Tibial nerve (tissue), 4 donors: ENCODE measurements at regions not wholly inside any gene's neighbourhood (a gene's known extent, or its start where the extent isn't known, plus 50 kb on each side); places are given as distances from the start of the nearest gene placed in this dataset.

ENCODE experiments used
- DNase-seq, 2 donors: peaks; one replicate each; pipeline ENCODE4 v3.0.0-alpha.2; 2019; ENCODE audit warnings: low spot score in 2 of 2
- H3K27ac ChIP-seq, 4 donors: fragments of 200-600 bp; sonication (generic) in 3 of 4; one replicate each; pipeline ENCODE4 v1.5.1; 2017 to 2019; ENCODE audit warnings: mild to moderate bottlenecking in 1 of 4
- H3K27me3 ChIP-seq, 2 donors: fragments of 200-600 bp; sonication (generic) in 1 of 2; one replicate each; pipeline versions ENCODE4 v1.5.1 to v1.6.0; 2017 to 2019
- H3K36me3 ChIP-seq, 3 donors: fragments of 200-600 bp; sonication (generic); one replicate each; pipeline ENCODE4 v1.5.1; 2018 to 2019
- H3K4me1 ChIP-seq, 4 donors: fragments of 200-600 bp; sonication (generic) in 3 of 4; one replicate each; pipeline ENCODE4 v1.5.1; 2017 to 2019
- H3K4me3 ChIP-seq, 4 donors: fragments of 200-600 bp; sonication (generic) in 3 of 4; one replicate each; pipeline ENCODE4 v1.5.1; 2017 to 2019; ENCODE audit warnings: mild to moderate bottlenecking in 1 of 4, moderate library complexity in 1 of 4
- H3K9me3 ChIP-seq, 4 donors: fragments of 200-600 bp; sonication (generic) in 3 of 4; one replicate each; pipeline ENCODE4 v1.5.1; 2017 to 2019
- CTCF ChIP-seq, 5 experiments: fragments of 200-600 bp in 3 of 5; fragments of 450-650 bp in 2 of 5; sonication (generic) in 3 of 5; IDR thresholded peaks; one replicate each; pipeline ENCODE4 v1.5.1; 2016 to 2019; ENCODE audit warnings: antibody characterized with exemption in 5 of 5, mild to moderate bottlenecking in 3 of 5, moderate library complexity in 2 of 5
- EP300 ChIP-seq, 2 donors: sonication (generic); formaldehyde crosslinking; IDR thresholded peaks; one replicate each; pipeline ENCODE4 v1.6.1; 2017; ENCODE audit warnings: antibody characterized with exemption in 2 of 2, mild to moderate bottlenecking in 1 of 2
- POLR2A ChIP-seq, 2 donors: fragments of 450-650 bp; IDR thresholded peaks; one replicate each; pipeline ENCODE4 v1.6.1; 2017; ENCODE audit warnings: antibody characterized with exemption in 2 of 2, mild to moderate bottlenecking in 2 of 2, moderate library complexity in 2 of 2
- WGBS, 2 donors: methylation state at CpG; one replicate each; pipeline ENCODE4 v1.1.5; 2018; 5-methylcytosine and 5-hydroxymethylcytosine counted together

DNA sequence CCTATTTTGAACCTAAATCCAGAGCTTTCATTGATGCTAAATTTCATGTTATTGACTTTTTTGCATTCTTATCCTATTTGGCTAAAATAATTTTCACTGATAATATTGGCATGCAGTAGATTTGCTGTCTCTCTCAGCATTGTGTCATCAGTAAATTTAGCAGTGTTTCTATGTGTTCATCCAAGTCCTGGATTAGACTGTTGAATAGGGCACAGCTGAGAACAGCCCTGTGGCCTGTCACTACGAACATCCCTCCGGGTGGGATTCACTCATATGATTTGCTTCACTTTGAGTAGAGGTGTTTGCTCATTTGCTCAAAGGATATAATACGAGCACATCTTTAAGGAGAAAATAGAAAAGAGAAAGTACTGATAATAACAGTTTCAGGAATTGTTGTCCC lies 101.5 kb downstream of the HSPH1 start:
- Histone ChIP-seq H3K27ac (no peak overlapping the region), H3K9me3 (no peaks in the 10 kb centered on the region), H3K4me3 (no peak overlapping the region), H3K4me1 (no peaks in the 10 kb centered on the region), H3K27me3 (no peaks in the 10 kb centered on the region), H3K36me3 (no peaks in the 10 kb centered on the region)
- no peak for DNase-seq
- WGBS, 2 donors, result 89% methylated on average over 3 of the region's 3 CpGs
- TF ChIP-seq CTCF (IDR thresholded peaks at IDR 0.05) (no peak), EP300 (IDR thresholded peaks at IDR 0.05) (no peak), POLR2A (IDR thresholded peaks at IDR 0.05) (no peak)

DNA sequence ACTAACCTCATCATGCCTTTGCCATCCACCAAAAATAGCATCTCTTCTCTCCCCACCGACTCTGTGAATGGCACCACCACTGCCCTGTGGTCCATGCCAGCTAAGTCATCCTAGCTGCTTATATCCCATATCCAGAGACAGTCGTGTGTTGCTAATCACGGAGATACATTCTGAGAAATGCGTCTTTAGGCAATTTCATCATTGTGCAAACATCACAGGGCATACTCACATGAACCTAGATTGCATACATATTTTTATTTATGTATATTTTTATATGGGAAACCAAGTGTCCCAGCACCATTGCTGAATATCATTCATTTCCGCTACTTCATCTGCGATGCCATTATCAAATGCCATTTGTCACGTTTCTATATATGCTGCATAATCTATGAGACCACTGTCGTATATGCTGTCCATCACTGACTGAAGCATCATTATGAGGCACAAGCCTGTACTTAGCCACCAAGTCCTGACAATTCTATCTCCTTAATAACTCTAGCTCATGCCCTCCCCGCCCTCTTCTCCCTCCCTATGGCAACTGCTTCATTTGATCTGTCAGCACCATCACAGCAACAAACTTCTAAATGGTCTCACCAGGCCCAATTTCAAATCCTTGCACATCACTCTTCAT lies 104.2 kb downstream of the HSPH1 start:
- Histone ChIP-seq H3K27ac (no peak overlapping the region), H3K36me3 (no peaks in the 10 kb centered on the region), H3K9me3 (no peaks in the 10 kb centered on the region), H3K27me3 (no peaks in the 10 kb centered on the region), H3K4me1 (no peaks in the 10 kb centered on the region), H3K4me3 (no peak overlapping the region)
- 91 to 93% methylated on average over 9 of the region's 9 CpGs for WGBS, 2 donors
- TF ChIP-seq EP300 (IDR thresholded peaks at IDR 0.05) (no peak), CTCF (IDR thresholded peaks at IDR 0.05) (no peak), POLR2A (IDR thresholded peaks at IDR 0.05) (no peak)
- DNase-seq, result no peak

DNA sequence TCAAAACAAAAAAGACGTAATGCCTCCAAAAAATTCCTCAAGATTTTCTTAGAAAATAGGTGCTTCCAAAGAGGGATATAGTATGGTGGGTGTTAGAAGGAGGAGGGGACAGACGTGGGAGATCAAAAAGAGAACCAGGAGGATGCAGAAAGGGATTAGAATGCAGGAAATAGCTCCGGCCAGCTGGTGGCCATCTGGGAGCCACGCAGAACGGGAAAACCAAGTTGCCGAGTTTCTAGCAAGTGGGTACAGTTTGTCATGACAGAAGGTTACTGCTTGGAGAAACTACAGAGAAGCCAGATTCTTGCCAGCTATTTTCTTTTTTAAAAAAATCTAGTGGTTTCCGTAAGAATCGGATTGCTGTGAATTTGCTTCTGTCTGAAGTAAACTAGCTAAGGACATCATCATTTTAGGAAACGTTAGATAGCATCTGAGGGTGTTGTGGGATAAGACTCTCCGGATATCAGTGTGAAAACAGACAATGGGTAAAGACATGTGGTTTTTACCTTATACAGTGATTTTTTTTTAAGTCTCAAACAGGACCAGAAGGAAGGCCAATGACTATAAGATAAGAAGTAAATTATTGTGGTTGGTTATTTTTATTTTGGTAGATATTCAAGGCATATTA lies 104.9 kb downstream of the HSPH1 start:
- Histone ChIP-seq H3K4me1 (no peaks in the 10 kb centered on the region), H3K36me3 (no peaks in the 10 kb centered on the region), H3K27ac (no peak overlapping the region), H3K4me3 (no peak overlapping the region), H3K9me3 (no peaks in the 10 kb centered on the region), H3K27me3 (no peaks in the 10 kb centered on the region)
- no peak for DNase-seq
- no peak for TF ChIP-seq CTCF (IDR thresholded peaks at IDR 0.05)
- 31 to 35% methylated on average over 10 of the region's 10 CpGs for WGBS, 2 donors

DNA sequence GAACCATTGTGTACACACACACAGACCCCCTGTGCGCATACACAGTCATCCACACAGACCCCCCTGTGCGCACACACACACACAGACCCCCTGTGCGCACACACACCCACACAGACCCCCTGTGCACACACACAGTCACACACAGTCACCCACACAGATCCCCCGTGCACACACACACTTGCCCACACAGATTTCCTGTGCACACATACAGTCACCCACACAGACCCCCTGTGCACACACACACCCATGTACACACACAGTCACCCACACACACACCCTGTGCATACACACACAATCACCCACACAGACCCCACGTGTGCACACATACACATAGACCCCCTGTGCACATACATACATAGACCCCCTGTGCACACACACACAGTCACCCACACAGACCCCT lies 106.1 kb downstream of the HSPH1 start:
- Histone ChIP-seq H3K27me3 (no peaks in the 10 kb centered on the region), H3K4me3 (no peak overlapping the region), H3K4me1 (no peaks in the 10 kb centered on the region), H3K9me3 (no peaks in the 10 kb centered on the region), H3K27ac (no peak overlapping the region), H3K36me3 (no peaks in the 10 kb centered on the region)
- no peak for TF ChIP-seq POLR2A (IDR thresholded peaks at IDR 0.05)
- no peak for TF ChIP-seq EP300 (IDR thresholded peaks at IDR 0.05)
- no peak for TF ChIP-seq CTCF (IDR thresholded peaks at IDR 0.05)
- no peak for DNase-seq
- 85 to 90% methylated on average over 5 of the region's 5 CpGs for WGBS, 2 donors

DNA sequence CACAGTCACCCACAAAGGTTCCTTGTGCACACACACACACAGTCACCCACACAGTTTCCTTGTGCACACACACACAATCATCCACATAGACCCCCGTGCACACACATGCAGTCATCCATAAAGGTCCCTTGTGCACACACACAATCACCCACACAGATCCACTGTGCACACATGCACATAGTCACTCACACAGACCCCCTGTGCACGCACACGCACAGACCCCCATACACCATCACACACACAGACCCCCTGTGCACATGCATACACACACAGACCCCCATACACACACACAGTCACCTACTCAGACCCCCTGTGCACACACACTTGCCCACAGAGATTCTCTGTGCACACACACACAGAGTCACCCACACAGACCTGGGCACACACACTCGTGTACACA lies 107.1 kb downstream of the HSPH1 start:
- no peaks in the 10 kb centered on the region for H3K27me3 ChIP-seq
- no peaks in the 10 kb centered on the region for H3K9me3 ChIP-seq
- H3K36me3 ChIP-seq, result no peaks in the 10 kb centered on the region
- no peak overlapping the region for H3K4me3 ChIP-seq
- H3K27ac ChIP-seq, result no peak overlapping the region
- no peaks in the 10 kb centered on the region for H3K4me1 ChIP-seq
- no peak for TF ChIP-seq POLR2A (IDR thresholded peaks at IDR 0.05)
- no peak for TF ChIP-seq CTCF (IDR thresholded peaks at IDR 0.05)
- TF ChIP-seq EP300 (IDR thresholded peaks at IDR 0.05), result no peak
- 90 to 94% methylated on average over 4 of the region's 4 CpGs for WGBS, 2 donors
- DNase-seq, result no peak
